ENCODE measurements at regions not wholly inside any gene's neighbourhood (a gene's known extent, or its start where the extent isn't known, plus 50 kb on each side); places are given as distances from the start of the nearest gene placed in this dataset.

- no peak for DNase-seq
Measured at GRCh38 chr9:107694390-107694789, 204.8 kb upstream of the KLF4 start.

- no peak for DNase-seq
Measured at GRCh38 chr9:107693625-107694326, 204.2 kb upstream of the KLF4 start.

- DNase-seq, result no peak
Measured at GRCh38 chr9:107691664-107692063, 202.1 kb upstream of the KLF4 start.

GRCh38 chr9:107690021-107690420, 200.5 kb upstream of the KLF4 start:
- DNase-seq, result no peak

- no peak for DNase-seq
Measured at GRCh38 chr9:107688728-107689127, 199.2 kb upstream of the KLF4 start.

GRCh38 chr9:107685901-107686300, 196.3 kb upstream of the KLF4 start:
- DNase-seq, result no peak

- DNase-seq, result no peak
Measured at GRCh38 chr9:107685376-107685775, 195.8 kb upstream of the KLF4 start.

- DNase-seq, result no peak
Measured at GRCh38 chr9:107684224-107684623, 194.7 kb upstream of the KLF4 start.

GRCh38 chr9:107683566-107683965, 194.0 kb upstream of the KLF4 start:
- no peak for DNase-seq

GRCh38 chr9:107681988-107682387, 192.4 kb upstream of the KLF4 start:
- no peak for DNase-seq

- no peak for DNase-seq
Measured at GRCh38 chr9:107675351-107676259, 186.0 kb upstream of the KLF4 start.

- no peak for DNase-seq
Measured at GRCh38 chr9:107674721-107675277, 185.2 kb upstream of the KLF4 start.

- no peak for DNase-seq
Measured at GRCh38 chr9:107673861-107674720, 184.5 kb upstream of the KLF4 start.

- no peak for DNase-seq
Measured at GRCh38 chr9:107671588-107671987, 182.0 kb upstream of the KLF4 start.

GRCh38 chr9:107669422-107669821, 179.9 kb upstream of the KLF4 start:
- no peak for DNase-seq

GRCh38 chr9:107667231-107668070, 177.9 kb upstream of the KLF4 start:
- no peak for DNase-seq

- DNase-seq, result no peak
Measured at GRCh38 chr9:107665057-107665456, 175.5 kb upstream of the KLF4 start.

- DNase-seq, result no peak
Measured at GRCh38 chr9:107660976-107661375, 171.4 kb upstream of the KLF4 start.

- DNase-seq, result no peak
Measured at GRCh38 chr9:107653263-107653821, 163.8 kb upstream of the KLF4 start.

- DNase-seq, result no peak
Measured at GRCh38 chr9:107650995-107651394, 161.4 kb upstream of the KLF4 start.

- no peak for DNase-seq
Measured at GRCh38 chr9:107650321-107650720, 160.8 kb upstream of the KLF4 start.

Data from activated CD4-positive, CD25-positive, alpha-beta regulatory T cell (primary cell).